Progenitor cell of endocrine pancreas (in vitro differentiated cells): ENCODE measurements at regions not wholly inside any gene's neighbourhood (a gene's known extent, or its start where the extent isn't known, plus 50 kb on each side); places are given as distances from the start of the nearest gene placed in this dataset.

Experiments used
- DNase-seq: peaks from one replicate; pipeline ENCODE4 v3.0.0; 2021; ENCODE audit warnings: low spot score; ENCODE audit not compliant: unreplicated experiment
- H3K27ac Mint-ChIP-seq: 2 replicates; pipeline ENCODE4 v1.8.0; 2021; ENCODE audit warnings: mild to moderate bottlenecking, moderate library complexity, mixed read lengths
- H3K27me3 Mint-ChIP-seq: 2 replicates; pipeline ENCODE4 v1.8.0; 2021; ENCODE audit warnings: mixed read lengths
- H3K36me3 Mint-ChIP-seq: 2 replicates; pipeline ENCODE4 v1.8.0; 2022; ENCODE audit warnings: mixed read lengths; ENCODE audit not compliant: insufficient read depth
- H3K4me1 Mint-ChIP-seq: 2 replicates; pipeline ENCODE4 v1.8.0; 2021; ENCODE audit warnings: low read depth, mixed read lengths
- H3K4me3 Mint-ChIP-seq: 2 replicates; pipeline ENCODE4 v1.8.0; 2021; ENCODE audit warnings: low read depth, mild to moderate bottlenecking, moderate library complexity, mixed read lengths
- H3K9me3 Mint-ChIP-seq: 2 replicates; pipeline ENCODE4 v1.8.0; 2021; ENCODE audit warnings: low read depth, mixed read lengths
- TF ChIP-seq, protein P1 (sequence below): fragments of 200-600 bp; sonication (generic); IDR thresholded peaks from one replicate; pipeline ENCODE4 v1.5.0; 2021; ENCODE audit warnings: antibody characterized with exemption, mild to moderate bottlenecking; ENCODE audit not compliant: unreplicated experiment

DNA sequence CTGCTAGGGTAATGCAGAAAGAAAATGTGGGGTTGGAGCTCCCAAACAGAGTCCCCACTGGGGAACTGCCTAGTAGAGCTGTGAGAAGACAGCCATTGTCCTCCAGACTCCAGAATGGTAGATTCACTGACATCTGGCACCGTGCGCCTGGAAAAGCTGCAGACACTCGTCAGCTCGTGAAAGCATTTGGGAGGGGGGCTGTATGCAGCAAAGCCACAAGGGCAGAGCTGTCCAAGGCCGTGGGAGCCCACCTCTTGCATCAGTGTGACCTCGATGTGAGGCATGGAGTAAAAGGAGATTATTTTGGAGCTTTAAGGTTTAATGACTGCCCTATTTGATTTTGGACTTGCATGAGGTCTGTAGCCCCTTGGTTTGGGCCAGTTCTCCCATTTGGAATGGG is 242.9 kb downstream of the VGLL3 start:
- H3K9me3 Mint-ChIP-seq, result peaks cover 4% of the 10 kb centered on the region
- no peaks in the 10 kb centered on the region for H3K36me3 Mint-ChIP-seq
- no peaks in the 10 kb centered on the region for H3K27me3 Mint-ChIP-seq
- no peak overlapping the region for H3K27ac Mint-ChIP-seq
- H3K4me1 Mint-ChIP-seq, result no peaks in the 10 kb centered on the region
- TF ChIP-seq, protein P1, sequence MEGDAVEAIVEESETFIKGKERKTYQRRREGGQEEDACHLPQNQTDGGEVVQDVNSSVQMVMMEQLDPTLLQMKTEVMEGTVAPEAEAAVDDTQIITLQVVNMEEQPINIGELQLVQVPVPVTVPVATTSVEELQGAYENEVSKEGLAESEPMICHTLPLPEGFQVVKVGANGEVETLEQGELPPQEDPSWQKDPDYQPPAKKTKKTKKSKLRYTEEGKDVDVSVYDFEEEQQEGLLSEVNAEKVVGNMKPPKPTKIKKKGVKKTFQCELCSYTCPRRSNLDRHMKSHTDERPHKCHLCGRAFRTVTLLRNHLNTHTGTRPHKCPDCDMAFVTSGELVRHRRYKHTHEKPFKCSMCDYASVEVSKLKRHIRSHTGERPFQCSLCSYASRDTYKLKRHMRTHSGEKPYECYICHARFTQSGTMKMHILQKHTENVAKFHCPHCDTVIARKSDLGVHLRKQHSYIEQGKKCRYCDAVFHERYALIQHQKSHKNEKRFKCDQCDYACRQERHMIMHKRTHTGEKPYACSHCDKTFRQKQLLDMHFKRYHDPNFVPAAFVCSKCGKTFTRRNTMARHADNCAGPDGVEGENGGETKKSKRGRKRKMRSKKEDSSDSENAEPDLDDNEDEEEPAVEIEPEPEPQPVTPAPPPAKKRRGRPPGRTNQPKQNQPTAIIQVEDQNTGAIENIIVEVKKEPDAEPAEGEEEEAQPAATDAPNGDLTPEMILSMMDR, result no peak
- DNase-seq, result no peak
- no peak overlapping the region for H3K4me3 Mint-ChIP-seq

DNA sequence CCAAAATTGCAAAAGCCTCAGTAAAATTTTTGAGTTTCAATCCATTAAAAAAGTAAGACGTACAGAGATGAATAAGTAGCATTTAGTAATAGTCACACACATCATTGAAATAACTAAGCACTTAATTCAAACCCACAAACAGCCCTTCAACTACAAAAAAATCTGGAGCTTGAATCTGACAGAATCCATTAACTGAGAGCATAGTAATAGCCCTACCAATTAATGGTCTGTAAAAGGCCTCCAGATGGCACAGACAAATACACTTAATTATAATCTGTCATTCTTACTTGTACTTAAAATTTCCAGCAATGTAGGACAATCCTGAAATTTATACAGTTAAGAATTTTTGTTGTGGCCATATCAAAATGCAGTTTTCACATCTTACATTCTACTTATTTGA is 246.9 kb downstream of the VGLL3 start:
- no peaks in the 10 kb centered on the region for H3K27me3 Mint-ChIP-seq
- no peak for DNase-seq
- no peak overlapping the region for H3K27ac Mint-ChIP-seq
- H3K4me3 Mint-ChIP-seq, result no peak overlapping the region
- H3K4me1 Mint-ChIP-seq, result no peaks in the 10 kb centered on the region
- H3K36me3 Mint-ChIP-seq, result no peaks in the 10 kb centered on the region
- TF ChIP-seq, protein P1, result no peak
- H3K9me3 Mint-ChIP-seq, result peaks cover 4% of the 10 kb centered on the region

DNA sequence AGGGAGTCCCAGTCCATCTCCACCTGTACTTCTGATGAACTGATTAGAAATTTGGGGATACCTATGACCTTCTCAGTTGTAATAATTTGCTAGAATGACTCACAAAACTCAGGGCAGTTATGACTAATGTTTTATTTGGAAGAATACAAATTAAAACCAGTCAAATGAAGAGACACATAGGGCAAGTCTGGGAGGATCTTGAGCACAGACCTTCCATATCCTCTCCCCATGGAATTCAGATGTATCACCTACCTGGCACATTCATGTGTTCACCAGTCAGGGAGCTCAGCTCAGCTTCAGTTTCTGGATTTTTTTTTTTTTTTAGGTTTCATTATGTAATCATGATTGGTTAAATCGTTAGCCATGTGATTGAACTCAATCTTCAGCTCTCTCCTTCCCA is 247.7 kb downstream of the VGLL3 start:
- H3K27me3 Mint-ChIP-seq, result no peaks in the 10 kb centered on the region
- no peaks in the 10 kb centered on the region for H3K4me1 Mint-ChIP-seq
- H3K27ac Mint-ChIP-seq, result no peak overlapping the region
- TF ChIP-seq, protein P1, result no peak
- no peak for DNase-seq
- no peaks in the 10 kb centered on the region for H3K36me3 Mint-ChIP-seq
- H3K4me3 Mint-ChIP-seq, result no peak overlapping the region
- H3K9me3 Mint-ChIP-seq, result peaks cover 4% of the 10 kb centered on the region

DNA sequence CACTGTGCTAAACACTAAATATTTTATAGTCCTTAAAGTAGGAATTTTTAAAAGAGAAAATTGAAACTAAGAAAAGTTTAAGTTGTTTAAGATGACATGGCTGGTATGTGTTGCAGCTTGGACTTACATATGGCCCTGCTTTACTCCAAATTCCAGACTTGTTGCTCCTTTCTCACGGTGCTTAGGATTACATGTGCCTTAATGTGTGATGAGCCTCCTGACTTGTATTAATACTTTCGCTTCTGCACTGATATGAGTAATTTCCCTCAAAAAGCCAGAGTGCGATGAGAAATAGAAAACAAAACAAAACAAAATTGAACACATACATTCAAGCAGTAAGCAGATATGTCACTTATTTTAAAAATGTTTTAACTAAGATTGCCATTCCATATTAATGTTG is 250.2 kb downstream of the VGLL3 start:
- Mint-ChIP-seq H3K9me3 (no peaks in the 10 kb centered on the region), H3K27ac (no peak overlapping the region), H3K4me1 (no peaks in the 10 kb centered on the region), H3K36me3 (no peaks in the 10 kb centered on the region), H3K27me3 (no peaks in the 10 kb centered on the region), H3K4me3 (no peak overlapping the region)
- TF ChIP-seq, protein P1, result no peak
- DNase-seq, result no peak

DNA sequence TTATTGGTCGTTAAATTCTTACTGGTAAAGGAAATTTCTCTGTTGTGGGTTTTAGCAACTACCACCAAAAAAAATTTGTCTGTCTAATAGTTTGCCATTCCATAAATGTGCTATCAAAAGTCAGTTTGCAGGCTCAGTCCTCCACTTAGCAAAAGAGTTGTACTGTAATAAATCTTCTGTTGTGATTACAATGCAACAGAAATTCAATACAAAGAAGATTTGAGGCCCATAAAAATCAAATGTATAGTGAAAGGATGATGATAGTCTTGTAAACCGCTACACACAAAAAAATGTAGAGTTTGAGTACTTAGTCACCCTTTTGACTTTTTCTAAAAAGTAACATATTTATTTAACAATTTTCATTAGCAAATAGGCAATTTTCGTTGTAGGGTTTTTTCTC is 251.7 kb downstream of the VGLL3 start:
- Mint-ChIP-seq H3K36me3 (no peaks in the 10 kb centered on the region), H3K27ac (no peak overlapping the region), H3K4me1 (peaks cover 1% of the 10 kb centered on the region), H3K27me3 (no peaks in the 10 kb centered on the region), H3K4me3 (no peak overlapping the region), H3K9me3 (no peaks in the 10 kb centered on the region)
- DNase-seq, result no peak
- TF ChIP-seq, protein P1, result no peak
